GM13976 (cell line): ENCODE measurements at regions not wholly inside any gene's neighbourhood (a gene's known extent, or its start where the extent isn't known, plus 50 kb on each side); places are given as distances from the start of the nearest gene placed in this dataset.

ENCODE experiments used
- DNase-seq: peaks from one replicate; pipeline ENCODE4 v3.0.0; 2012; ENCODE audit warnings: low spot score
- CTCF ChIP-seq: IDR thresholded peaks from 2 replicates; pipeline ENCODE4 v1.5.1; 2012; ENCODE audit warnings: borderline replicate concordance, mild to moderate bottlenecking; ENCODE audit not compliant: insufficient read depth; ENCODE audit errors: extremely low read depth, missing control alignments, control extremely low read depth
- in situ Hi-C: fragments of 300-500 bp; cut with MboI; formaldehyde crosslinking; loops from one replicate; pipeline ENCODE4 v1.12.0; 2022; ENCODE audit warnings: low sequenced_read_pairs, mixed read lengths, inconsistent platforms; ENCODE audit not compliant: unreplicated experiment

DNA sequence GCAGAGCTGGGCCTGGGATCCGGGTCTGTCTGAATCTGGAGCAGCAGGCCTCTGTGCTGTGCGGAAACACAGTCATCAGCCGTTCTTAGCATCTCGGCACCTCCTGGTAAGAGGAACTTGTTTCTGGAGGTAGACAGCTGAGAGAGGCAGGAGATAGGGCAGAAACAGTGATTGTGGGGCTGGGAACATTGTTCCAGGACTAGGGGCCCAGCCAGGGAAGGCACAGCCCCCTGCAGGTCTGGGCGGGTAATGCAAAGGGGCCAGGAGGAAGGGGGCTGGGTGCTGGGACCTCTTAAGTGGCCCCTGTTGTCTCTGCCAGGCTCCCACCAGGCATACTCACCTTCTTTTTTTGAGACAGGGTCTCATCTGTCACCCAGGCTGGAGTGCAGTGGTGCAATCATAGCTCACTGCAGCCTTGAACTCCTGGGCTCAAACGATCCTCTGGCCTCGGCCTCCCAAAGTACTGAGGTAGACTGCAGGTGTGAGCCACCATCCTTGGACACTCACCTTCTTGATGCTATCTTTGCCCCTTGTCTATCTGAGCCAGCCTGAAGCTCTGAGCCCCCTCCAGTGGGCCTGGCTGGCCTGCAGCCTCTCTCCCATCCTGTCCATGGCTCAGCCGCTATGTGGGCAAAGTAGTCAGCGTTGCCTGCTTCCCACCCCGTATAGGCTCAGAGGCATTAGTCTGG lies 134.3 kb upstream of the ZBTB40 start:
- in situ Hi-C loops = no loop called here
- TF ChIP-seq CTCF = peak; percentile 3
- DNase-seq = peak; percentile 71

- no peak for TF ChIP-seq CTCF
- in situ Hi-C loops = no loop called here
- DNase-seq = no peak
Measured at GRCh38 chr1:22317920-22318243, 133.8 kb upstream of the ZBTB40 start.

DNA sequence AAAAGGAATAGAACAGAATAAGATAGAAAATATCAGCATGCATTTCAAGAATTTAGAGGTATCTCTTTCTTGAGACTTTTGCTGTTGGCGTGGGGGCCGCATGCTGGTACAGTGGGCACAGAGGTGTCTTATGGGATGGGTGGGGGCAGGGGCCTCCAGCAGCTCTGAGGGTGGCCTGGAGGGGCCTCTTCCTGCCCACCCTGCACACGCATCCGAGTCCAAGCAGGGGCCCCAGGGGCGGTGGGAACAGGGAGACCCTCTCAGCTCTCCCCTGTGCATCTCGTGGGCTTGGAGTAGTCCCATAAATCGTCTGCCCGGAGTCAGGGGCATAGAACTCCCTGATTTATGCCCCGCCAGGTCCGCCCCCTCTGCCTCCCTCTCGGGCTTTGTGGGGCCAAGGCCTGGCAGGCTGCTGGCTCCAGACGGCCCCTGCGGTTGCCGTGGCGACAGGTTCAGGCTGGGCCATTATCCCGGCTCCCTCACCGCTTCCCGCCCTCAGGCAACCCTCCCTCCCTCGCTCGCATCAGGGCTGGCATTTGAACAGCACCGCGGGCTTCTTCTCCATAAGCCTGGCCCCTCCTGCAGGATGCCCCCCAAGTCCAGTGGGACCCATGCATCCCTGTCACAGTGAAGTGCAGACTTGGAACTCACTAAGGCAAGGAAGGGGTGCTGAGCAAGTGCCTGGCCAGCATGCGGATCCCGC lies 133.2 kb upstream of the ZBTB40 start:
- no peak for TF ChIP-seq CTCF
- in situ Hi-C loops = no loop called here
- peak; percentile 18 for DNase-seq

- TF ChIP-seq CTCF = no peak
- DNase-seq = no peak
- in situ Hi-C loops = no loop called here
Measured at GRCh38 chr1:22319608-22320007, 132.0 kb upstream of the ZBTB40 start.

DNA sequence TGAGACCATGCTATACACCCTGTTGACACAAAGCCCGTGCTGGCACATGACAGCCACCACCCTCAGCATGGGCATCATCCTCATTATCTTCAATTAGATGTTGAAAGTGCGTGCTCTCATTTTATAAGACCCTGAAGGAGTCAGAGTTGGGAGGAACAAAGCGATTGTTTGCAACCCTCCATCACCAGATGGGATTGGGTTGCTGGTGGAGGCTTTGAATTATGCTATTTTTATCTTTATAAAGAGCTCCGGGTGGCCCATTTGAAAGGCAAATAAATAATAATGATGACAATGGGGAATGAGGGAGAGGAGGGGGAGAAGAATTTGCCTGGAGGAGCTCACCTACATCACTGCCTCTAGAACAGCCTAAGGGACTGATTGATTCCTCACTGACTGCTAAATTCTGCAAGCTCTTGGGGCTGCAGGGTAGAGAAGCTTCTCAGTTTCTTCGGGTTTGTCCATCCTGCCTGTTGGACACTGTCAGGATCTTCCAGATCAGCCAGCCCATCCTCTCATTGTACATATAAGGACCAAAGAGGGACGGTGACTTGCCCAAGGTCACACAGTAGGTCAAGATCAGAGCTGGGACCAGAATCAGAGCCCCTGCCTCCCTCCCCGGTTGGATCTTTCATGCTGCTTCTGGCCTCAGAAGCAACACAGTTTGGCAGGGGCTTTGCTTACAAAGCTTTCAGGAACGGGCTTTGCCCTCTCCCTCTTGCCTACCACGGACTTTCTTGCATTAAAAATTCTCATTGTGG lies 130.9 kb upstream of the ZBTB40 start:
- in situ Hi-C loops = no loop called here
- no peak for DNase-seq
- TF ChIP-seq CTCF = no peak

DNA sequence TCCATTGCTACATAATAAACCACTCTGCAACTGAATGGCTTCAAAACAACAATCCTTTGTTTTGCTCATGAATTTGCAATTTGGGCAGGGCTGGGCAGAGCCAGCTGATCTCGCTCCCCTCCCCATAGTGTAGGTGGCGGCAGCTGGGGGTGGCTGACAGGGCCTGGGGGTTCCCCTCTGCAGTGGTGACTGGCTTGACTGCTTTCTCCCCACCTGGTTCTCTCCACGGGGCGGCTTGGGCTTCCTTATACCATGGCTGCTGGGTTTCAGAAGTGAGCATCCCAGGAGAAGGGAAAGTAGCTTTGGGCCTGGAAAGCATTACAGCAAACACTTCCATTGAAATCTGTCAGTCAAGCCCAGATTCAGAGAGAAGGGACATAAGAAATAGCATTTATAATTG lies 129.7 kb upstream of the ZBTB40 start:
- no peak for TF ChIP-seq CTCF
- in situ Hi-C loops = no loop called here
- no peak for DNase-seq
